GM19463 (cell line): ENCODE measurements at regions not wholly inside any gene's neighbourhood (a gene's known extent, or its start where the extent isn't known, plus 50 kb on each side); places are given as distances from the start of the nearest gene placed in this dataset.

Experiments used
- ATAC-seq: cut with Tn5 transposase; IDR thresholded peaks from one replicate; pipeline ENCODE4 v1.9.1; 2021; ENCODE audit warnings: mild to moderate bottlenecking, moderate library complexity; ENCODE audit not compliant: unreplicated experiment

GRCh38 chr18:27412556-27412955, 227.4 kb upstream of the CHST9 start:
- no peak for ATAC-seq

DNA sequence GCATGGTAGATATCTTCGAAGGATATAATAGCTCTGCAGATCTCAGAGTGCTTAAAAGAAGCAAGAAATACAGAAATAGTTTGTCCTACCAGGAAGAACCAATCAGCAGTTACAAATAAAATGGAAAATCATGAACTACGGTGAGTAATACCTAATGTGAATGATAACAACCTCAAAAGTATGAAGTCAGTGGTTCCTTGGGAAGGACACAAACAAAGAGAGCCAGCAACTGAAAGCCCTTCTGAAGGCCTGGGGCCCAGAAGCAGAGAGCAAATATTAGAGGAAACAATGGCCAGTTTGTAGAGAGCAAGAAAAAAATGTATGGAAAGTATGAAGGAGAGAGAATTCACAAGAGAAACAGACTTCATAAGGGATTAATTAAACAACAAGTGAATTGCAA, 226.8 kb upstream of the CHST9 start:
- no peak for ATAC-seq

- no peak for ATAC-seq
Measured at GRCh38 chr18:27411013-27411412, 225.9 kb upstream of the CHST9 start.

DNA sequence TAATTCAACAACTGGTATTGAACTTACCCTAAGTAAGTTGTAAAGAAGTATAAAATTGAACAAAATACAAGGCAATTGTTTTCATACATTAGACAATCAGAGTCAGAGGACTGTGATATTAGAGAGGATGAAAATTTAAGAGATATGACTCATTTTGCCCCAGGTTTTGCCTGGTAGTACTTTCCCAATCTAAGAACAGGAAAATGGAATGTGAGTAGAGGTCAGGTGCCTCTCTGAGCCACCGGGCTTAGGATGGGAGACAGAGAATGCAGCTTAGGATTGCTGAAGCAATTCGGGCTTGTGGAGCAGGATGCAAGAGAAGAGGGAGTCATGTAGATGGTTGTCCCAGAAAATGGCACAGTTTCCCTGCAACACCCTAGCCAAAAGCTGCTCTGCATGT, 219.7 kb upstream of the CHST9 start:
- ATAC-seq: no peak

GRCh38 chr18:27400001-27400400, 214.9 kb upstream of the CHST9 start:
- no peak for ATAC-seq

GRCh38 chr18:27395752-27396151, 210.6 kb upstream of the CHST9 start:
- ATAC-seq: no peak

DNA sequence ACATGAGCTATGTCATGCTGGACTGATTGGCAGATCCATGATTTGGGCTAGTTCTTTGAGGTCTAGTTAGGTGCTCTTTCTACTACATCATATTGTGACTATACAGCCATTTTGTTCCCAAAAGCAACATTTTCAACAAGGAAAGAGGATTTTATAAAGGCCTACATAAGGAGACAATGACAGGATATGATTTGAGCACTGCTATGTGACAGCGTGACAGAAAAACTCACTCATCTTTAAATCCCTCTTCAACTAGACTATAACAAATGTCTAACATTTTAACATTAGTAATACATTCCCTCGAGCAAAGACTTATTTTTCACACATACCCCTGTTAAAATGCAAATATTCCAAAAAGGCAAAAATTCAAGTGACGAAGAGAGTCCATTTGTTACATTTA, 209.6 kb upstream of the CHST9 start:
- no peak for ATAC-seq

DNA sequence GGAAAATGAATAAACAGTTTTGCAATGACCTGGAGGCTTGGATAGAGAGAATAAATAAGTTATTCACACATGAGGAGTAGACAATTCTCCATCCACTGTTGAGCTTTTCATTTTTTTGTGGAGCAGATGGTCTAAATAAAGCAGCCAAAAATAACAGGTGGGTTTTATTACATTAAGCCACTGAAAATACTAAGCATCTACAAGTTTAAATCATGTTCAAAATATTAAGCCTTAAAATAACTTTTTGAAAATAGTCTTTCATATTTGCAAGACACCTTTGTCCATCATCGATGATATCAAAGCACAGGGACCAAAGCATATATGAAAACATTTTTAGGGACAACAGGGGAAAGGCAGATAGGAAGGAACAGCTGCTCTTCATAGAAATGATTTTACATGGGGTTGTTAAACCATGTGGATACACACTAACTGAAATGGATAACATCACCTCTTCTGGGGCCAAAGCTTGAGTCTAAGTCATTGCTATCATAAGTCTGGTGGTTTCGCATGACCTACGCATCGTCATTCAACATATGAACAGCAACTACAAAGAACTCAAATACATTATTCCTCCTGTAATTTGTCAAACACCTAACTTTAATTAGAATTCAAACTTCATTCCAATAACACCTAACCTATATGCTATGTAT, 197.6 kb upstream of the CHST9 start:
- no peak for ATAC-seq

DNA sequence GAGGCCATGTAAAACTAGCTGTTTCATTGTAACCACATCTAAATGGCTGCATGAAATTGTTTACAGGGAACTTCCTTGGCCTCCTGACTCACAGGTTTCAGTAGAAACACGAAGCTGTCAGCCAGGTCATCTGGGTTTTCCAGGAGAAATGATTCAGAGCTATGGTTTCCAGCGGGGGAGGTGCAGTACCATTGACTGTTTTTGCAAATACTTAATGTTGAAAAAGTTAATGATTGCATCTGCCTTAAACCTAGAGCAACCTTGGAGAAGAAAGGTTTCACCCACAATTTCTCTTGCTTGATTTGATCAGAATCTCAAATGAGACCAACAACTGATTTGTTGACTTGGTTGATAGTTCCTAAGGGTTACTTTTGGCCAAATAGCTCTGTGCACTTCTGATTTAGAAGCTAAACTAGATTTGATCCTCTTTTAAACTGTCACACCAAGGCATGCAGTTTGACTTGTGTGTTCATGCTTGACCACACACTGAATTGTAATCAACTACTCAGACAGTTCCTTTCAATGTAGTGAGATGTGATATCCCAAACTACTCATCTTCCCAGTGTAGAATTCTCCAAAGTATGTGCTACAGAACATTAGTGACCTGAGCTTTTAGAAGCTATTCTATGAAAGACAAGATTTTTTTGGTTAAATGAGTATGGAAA, 193.5 kb upstream of the CHST9 start:
- peak; percentile 83 for ATAC-seq

GRCh38 chr18:27377251-27377650, 192.1 kb upstream of the CHST9 start:
- ATAC-seq: no peak

- ATAC-seq: no peak
Measured at GRCh38 chr18:27372386-27372785, 187.3 kb upstream of the CHST9 start.

GRCh38 chr18:27366665-27367064, 181.6 kb upstream of the CHST9 start:
- no peak for ATAC-seq

DNA sequence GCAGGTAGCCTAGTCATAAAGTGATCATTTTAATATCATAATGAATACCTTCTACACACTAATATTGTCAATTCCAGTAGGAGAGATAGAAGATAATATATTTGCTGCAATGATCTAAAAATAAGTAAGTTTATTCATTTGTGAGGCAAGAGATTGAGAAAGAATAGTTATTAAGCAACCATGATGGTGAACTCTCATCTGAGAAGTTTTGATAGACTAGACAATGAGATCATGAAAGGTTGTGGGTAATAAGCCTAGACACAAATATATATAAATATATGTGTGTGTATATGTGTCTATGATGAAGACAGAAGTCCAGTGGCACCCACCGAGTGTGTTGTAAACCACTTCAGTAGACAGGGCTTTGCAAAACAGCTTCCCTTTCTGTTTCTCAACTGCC, 181.0 kb upstream of the CHST9 start:
- no peak for ATAC-seq

DNA sequence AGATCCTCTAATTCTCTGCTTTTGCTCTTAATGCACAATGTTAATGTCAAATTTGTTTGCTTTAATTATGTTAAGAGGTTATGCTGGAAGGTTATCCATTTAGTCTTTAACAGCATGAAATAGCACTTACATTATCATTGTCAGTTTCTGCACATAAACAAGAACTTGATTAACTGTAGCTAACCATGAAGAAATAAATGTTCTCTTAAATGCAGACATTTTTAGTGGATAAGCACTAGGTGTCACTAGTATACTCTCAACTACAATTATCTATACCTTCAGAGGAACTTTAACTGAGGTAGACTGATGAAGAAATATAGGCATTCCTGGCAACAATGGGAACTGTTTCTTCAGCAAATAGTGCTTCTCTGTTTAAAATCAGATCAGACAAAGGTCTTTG, 178.8 kb upstream of the CHST9 start:
- no peak for ATAC-seq

DNA sequence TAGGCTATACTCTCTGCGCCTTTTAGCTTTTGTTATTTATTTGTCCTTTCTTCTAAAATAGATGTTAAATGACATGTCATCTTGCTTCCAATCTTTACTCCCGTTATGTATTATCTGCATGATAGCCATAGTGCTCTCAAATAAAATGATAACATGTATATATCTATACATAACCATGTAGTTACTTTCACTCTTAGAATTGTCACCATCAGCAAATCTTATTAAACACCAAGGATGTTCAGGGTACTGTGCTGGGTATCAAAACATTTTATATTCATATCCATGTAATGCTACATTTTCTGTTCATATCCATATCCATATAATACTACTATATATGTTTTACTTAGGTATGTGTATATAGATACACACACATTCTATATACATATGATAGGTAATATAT, 176.4 kb upstream of the CHST9 start:
- no peak for ATAC-seq

- no peak for ATAC-seq
Measured at GRCh38 chr18:27355308-27355707, 170.2 kb upstream of the CHST9 start.

DNA sequence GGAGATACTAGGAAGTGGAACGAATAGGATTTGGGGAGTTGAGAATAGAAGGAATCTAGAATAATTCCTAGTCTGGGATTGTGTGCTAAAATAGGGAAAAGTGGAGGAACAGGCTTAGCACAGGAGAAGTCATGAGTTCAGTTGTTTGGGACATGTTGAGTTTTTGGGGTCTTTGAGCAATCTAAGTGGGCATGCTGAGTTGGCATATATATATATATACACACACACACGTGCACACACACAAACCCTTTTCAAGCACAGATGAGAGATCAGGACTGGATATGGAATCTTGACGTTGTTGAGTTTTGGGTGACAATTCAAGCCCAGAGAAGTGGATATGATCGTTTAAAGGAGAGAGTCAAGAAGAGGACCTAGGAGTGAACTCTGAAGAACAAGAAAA, 168.2 kb upstream of the CHST9 start:
- no peak for ATAC-seq

DNA sequence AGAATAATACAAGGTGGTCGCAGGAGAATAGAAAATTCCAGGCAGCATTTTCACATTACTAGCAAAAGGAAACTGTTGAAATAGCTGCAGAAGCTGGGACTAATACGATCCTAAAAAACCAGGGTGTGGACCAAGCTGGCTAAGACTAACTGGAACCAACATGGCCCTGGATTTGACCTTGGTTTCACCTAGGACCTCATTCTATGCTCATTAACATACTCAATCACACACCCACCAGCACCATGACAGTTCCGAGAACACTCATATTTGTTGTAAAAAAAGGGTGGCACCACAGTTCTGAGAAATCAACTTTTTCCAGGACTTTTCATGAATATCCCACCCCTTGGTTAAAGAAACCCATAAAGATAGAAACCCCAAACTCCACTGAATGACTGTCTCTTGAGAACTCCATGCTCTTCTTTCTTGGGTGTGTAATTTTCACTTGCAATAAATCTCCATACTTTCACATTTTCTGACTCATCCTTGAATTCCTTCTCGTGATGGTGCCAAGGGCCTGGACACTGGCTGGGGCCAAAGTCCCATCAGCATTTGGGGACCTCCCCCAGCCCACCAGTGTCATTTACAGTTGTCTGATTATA, 164.3 kb upstream of the CHST9 start:
- no peak for ATAC-seq

GRCh38 chr18:27331606-27332005, 146.5 kb upstream of the CHST9 start:
- no peak for ATAC-seq

DNA sequence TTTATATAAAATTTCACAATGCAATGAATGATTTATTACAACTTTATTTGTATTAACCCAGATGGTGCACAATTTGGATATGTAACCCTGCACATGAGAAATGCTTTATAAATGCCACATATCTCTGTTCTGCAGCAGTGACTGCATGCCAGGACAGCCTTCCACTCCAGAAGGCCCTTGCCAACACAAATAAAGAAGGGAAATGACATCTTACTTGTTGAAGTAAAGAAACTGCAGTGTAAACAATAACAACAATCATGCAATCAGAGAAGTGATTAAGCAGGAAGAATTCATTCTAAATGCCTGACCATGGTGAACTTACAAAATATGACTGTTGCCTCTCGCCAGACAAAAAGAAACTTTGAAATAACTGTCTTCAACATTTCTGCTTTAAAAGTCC, 129.9 kb upstream of the CHST9 start:
- ATAC-seq: no peak

DNA sequence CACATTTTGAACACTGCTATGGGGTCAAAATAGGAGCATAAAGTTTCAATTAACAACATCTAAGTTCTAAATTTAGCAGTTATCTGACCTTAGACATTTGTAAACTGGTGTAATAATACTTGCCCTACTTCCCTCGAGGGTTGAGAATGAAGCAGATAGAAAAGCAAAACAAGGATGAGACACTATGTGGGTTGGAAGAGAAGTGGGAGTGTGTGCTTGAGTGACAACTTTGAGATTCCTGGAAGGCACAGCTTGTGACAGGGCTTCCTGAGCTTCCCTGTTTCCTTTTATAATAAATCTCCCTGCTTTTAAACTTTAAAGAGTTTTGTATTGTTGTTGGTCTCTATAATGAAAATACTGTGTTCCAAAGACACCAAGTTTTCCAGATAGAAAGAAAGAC, 128.6 kb upstream of the CHST9 start:
- no peak for ATAC-seq

DNA sequence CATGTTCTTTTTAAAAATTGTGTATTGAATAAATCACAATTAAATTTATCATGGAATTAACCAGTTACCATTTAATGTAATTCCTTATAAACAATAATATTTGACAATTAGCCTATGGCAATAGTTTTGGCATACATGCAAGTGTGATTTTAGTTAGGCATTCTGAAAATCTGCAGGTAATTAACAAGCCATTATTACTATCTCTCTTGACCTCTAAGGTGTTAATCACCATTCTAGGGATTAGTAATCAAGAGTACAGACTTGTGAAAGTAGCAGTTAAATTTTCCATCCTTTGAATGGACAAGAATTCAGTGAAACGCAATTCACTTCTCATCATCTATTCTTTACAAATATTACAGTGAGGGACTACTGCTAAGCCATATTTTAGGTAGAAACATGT, 127.7 kb upstream of the CHST9 start:
- no peak for ATAC-seq

- ATAC-seq: no peak
Measured at GRCh38 chr18:27312153-27312552, 127.0 kb upstream of the CHST9 start.
